NCI-H446 (cell line): ENCODE measurements at regions not wholly inside any gene's neighbourhood (a gene's known extent, or its start where the extent isn't known, plus 50 kb on each side); places are given as distances from the start of the nearest gene placed in this dataset.
"Not testable (repeated sequence)": the region's sequence is repeated elsewhere in the genome, so short reads cannot be mapped to it uniquely, and the experiment has no call there.

Experiments
- DNase-seq, 2 experiments: peaks; one replicate each; lab custom pipeline; 2025; lab: John Stamatoyannopoulos, UW

DNA sequence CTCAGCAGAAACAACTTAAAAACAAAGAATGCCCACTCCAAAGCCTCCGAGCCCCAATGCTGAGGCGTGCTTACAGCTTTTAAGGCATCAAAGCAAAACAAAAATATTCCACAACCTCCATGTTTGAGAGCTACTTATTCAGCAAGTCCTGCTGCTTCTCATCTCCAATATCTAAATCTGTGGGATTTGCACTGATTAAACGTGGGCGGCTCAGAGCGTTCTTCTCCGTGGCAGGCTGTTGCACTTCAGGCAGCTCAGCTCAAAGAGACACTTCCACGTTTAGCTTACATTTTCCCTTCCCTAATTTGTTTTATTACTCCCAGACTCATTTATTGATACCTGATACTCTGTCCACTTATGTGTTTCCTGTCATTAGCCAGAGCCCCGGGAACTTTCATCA, 282.6 kb upstream of the MCTP2 start:
- no peak for DNase-seq

DNA sequence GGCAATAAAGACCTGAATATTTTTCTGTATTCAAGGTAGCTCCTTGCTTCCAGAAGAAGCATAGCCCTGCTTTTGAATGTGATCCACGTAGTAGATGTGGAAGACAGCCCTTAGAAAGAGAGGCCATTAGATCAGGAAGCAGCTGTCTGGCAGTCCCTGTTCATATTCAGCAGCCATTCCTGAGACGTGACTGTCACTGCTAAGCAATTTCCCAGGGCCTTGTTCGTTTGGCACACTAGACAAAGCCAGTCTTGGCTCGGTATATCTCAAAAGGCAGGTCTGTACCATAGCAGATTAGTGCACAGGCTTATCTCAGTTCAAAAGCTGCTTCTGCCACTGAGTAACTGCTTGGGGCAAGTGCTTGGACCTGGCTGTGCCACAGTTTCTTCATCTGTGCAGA, 287.8 kb upstream of the MCTP2 start:
- DNase-seq, result no peak

DNA sequence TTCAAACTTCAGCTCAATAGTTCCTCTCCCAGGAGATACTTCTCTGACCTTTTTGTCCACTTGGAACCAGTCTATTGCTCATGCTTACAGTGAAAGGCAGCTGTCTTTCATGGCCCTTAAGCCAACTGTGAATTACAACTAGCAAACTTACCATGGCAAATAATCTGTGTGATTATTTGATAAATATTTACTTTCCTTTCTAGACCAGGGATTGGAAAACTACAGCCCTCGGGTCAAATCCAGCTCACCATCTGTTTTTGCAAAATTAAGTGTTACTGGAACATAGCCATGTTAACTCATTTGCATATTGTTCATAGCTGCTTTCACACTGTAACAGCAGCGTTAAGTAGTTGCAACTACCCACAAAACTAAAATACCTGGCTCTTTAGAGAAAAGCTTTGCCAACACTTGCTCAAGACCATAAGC, 289.1 kb upstream of the MCTP2 start:
- DNase-seq, result no peak

DNA sequence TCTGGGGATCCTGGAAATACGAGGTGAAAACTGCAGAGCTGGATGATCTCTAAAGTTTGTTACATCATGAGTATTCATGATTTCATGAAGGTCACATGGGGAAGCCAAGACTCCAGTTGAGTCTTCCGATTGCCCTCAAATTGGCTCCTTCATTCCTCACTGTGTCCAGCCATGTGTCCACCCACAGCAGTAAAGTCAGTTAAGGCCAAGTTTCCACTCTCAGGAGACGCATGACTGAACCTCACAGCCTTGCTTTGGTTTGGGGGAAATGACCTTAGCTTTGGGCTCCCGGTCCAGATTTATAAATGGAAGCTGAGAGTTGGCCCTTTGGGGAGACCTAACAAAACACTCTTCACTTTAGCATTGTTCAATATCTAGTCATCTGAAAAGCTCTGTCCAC, 289.7 kb upstream of the MCTP2 start:
- no peak for DNase-seq

- no peak for DNase-seq
Measured at GRCh38 chr15:93940226-93940625, 291.1 kb upstream of the MCTP2 start.

DNA sequence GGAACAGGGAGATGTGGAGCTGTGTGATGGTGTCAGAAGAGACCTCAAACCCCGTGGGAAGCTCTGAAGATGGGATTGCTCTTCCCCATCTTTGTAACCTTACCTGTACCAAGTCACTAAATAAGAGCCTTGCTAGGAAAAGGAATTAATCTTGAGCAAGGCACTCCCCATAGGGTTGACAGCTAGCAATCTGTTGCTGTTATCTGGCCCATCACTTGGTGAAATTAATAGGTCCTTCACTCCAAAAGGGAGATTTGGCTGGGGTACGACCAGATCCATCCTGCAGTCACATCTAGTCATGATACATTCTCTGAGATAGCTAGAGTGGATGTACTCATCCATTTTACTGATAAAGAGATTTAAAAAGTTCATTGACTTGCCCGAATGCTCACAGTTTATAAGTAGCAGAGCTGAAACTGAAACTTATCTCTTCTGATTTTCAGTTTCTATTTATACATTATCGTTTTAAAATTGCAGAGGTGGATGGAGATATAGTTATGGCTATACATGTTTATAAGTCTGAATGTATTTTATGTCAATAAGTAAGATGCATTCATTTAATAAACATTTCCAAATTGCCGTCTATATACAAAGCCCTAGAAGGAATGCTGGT, 299.1 kb upstream of the MCTP2 start:
- no peak for DNase-seq

- DNase-seq, result no peak
Measured at GRCh38 chr15:93929375-93930094, 301.8 kb upstream of the MCTP2 start.

- no peak for DNase-seq
Measured at GRCh38 chr15:93920204-93920603, 311.2 kb upstream of the MCTP2 start.

- DNase-seq, result not testable (repeated sequence)
Measured at GRCh38 chr15:93918801-93919200, 312.6 kb upstream of the MCTP2 start.

GRCh38 chr15:93917181-93917580, 314.2 kb upstream of the MCTP2 start:
- no peak for DNase-seq

DNA sequence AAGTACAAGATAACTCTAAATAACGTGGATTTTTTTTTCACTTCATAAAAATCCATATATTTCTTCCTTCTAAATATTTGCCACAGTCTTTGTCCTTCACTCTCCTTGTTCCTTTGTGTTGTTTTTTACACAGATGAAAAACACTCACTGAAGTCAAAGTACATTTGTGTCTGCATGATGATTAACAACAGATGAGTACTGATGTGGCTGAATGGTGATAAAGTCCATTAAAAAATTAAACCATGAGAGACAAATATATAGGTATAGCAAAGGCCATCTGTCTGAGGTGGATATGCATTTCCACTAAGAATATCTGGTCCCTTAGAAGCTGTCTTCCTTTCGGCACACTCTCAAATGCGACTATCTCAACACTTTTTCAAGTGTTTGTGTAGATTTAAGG, 317.5 kb upstream of the MCTP2 start:
- DNase-seq, result no peak

DNA sequence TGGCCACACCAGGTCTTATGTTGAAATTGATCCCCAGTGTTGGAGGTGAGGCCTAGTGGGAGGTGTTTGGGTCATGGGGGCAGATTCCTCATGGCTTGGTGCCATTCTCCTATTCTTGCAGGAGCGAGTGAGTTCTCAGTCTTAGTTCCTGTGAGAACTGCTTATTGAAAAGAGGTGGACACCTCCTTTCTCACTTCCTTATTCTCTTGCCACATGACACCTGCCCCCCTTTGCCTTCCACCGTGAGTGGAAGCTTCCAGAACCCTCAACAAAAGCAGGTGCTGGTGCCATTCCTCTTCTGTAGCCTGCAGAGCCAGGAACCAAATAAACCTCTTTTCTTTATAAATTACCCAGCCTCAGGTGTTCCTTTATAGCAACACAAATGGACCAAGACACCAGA, 318.1 kb upstream of the MCTP2 start:
- DNase-seq, result no peak

DNA sequence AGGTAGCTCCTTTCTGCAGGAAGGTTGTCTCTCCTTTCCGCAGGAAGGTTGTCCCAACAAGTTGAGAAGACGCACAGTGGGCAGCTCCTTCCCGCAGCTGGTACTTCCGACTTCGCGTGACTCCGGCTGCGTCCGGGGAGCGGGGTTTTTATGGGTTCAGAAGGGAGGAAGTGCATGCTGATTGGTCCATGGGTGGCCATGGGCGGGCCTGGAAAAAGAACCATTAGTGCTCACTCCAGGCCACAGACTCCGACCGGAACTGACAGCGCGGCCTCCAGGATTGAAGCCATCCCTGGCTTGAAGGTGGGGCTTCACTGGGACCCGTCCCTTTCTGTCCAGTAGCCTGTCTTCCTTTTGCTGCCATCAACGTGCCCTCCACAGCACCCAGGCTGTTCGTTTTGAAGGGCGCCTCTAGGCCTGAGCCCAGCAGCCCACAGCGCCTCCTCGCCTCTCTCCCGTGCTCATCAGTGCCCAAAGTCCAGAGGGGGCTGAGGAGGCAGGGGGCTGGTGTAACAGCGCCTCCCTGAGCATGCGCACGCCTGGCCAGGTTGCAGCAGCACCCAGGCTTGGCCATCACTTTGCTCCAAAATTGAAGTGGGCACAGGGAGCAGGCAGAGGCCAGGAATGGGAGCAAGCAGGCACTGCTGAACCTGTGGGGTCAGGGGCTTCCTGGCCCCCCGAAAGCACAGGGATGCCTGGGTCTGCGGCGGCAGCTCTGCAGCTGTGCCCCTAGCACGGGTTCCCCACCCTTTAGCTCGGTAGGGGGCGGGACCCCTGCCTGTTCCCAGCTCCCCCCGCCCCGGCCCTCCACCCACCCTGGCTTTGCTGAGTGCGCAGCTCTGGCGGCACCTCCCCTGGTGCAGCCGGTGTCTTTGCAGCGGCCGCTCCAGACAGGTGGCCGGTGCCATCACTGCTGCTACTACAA, 330.6 kb upstream of the MCTP2 start:
- DNase-seq, result no peak

DNA sequence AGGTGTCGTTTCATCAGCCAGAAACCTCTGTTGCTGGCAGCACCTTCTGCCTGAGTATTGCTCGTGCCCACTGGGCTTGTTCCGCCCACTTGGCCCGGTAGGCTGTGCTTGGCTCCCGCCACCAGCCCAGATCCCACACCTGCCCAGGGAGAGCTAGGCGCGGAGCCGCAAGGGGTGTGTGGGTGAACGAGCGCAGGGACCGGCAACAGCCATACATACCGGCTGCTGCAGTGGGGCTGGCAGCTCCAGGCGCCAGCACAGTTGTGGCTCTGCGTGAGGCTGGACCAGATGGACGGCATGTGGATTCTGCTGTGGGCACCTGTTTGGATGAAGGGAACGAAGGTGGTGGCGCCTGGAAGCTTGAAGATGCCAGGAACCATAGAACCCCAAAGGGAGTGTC, 331.5 kb upstream of the MCTP2 start:
- DNase-seq, result no peak

DNA sequence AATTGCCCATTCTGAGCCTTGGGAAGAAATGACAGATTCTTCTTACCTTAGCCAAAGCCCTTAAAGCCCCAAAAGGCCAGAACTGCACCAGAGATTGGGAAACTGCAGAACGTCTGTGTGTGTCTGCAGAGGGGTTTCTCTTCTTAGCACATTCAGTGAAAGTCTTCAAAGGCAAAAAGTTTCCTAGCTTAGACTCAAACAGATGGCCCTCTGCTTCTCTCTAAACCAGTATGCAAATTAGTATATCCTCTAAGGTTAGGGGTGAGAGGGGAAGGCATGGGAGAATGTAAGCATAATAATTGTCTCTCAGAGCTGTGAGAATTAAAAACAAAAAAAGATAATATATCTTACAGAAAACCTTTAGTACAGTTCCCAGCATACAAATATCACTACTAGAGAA, 334.0 kb upstream of the MCTP2 start:
- DNase-seq, result no peak

- DNase-seq, result no peak
Measured at GRCh38 chr15:93895976-93896770, 335.2 kb upstream of the MCTP2 start.

DNA sequence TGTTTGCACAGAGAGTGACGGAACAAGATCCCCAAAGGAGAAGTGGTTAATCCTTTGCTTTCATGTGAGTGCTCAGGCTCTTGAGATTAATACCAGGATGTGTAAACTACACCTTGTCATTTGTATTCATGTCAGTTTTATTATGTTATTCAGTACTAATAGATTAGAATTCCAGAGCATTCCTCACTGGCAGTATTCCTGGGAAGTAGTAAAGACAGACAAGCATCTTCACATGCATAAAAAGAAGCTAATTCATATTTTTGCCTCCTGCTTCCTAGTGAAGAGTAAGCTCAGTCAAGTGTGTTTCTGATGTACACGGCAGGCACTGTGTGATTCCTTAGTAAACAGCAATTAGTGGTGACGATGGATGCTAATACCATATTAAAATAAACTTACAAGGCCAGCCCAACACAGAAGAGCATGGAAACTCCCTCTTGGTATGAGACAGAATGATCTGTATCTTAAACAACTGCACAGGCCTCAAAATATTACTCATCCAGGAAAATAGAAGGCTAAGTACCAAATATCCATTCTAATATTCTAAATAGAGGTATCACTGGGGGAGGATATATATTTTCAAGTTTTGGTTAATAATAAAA, 336.8 kb upstream of the MCTP2 start:
- DNase-seq, result no peak

- DNase-seq, result no peak
Measured at GRCh38 chr15:93887151-93887550, 344.2 kb upstream of the MCTP2 start.

DNA sequence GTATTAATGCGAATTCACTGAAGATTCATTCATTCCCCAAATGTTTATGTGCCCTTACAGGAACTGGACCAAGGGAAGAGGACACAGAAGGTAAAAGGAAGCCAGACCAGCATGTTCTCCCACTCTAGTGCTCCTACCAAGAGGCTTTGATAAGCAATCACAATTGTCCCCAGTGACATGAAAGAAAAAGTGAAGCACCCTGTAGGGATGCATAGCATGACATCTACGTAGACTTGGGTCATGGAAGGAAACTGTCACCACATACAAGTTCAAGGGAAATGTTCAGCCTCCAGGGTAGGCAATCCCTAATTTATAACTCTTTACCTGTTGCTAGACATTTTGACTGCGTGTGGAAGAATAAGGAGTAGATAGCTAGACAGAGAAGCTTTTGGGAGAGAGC, 348.6 kb upstream of the MCTP2 start:
- no peak for DNase-seq

DNA sequence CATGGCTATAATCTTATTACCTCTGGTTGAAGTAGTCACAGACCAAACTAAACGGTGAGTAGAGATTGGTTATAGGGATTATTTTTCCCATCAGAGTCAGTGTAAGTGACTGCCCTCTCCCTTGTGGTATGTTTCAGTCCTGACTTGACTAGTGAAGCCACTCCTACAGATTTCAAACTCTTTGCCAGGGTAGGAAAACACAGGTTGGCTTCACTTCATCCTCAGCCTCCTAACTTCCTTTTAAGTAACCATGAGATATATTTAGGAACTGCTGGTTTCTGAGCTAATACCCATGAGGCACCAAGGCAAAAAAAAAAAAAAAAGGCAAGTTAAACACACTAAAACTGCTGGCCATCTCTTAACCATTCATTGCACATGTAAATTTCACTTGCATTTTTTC, 349.2 kb upstream of the MCTP2 start:
- no peak for DNase-seq

DNA sequence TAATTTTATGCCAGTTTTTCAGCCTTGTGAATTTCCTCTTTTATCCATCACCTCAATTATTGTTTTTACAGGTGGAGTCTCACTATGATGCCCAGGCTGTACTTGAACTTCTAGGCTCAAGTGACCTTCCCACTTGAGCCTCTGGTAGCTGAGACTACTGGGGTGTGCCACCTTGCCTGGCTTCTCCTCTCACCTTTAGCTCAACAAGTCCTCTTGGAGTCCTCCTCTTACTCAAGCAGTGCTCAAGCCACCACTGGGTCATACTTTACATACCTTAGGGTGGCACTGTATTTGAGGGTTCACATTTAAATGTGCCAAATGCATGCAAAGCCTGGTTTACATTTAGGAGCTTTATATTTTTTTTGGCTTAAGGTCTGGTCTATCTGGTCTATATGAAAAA, 350.1 kb upstream of the MCTP2 start:
- DNase-seq, result no peak

DNA sequence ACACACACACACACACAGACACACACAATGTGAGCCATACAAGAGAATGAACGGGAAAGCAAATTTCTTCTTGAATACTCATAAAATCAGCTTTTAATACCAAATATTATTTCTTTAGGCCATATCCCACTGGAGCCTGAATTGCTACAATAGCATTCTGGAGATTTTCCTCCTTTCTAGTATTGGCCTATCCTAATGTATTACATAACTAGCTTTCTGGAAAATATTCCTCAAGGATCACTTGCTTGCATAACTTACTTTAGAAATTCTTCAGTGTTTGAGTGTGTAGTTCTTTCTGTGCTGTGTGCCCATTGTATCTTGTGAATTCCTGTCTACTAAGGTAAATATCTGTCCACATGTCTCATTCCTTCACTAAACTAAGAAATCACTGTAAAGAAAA, 351.0 kb upstream of the MCTP2 start:
- no peak for DNase-seq
